ES-I3 (cell line): ENCODE measurements at regions not wholly inside any gene's neighbourhood (a gene's known extent, or its start where the extent isn't known, plus 50 kb on each side); places are given as distances from the start of the nearest gene placed in this dataset.

Experiments used
- H3K36me3 ChIP-seq: 2 replicates; pipeline ENCODE4 v1.6.1; 2013; ENCODE audit warnings: mild to moderate bottlenecking, low read length, control low read depth, moderate library complexity; ENCODE audit not compliant: insufficient read depth
- H3K4me1 ChIP-seq: 2 replicates; pipeline ENCODE4 v1.6.1; 2013; ENCODE audit warnings: mild to moderate bottlenecking, control low read depth, low read length; ENCODE audit not compliant: insufficient read depth
- H3K9ac ChIP-seq: 2 replicates; pipeline ENCODE4 v1.6.1; 2013; ENCODE audit warnings: low read depth, mild to moderate bottlenecking, low read length, moderate library complexity
- H3K9me3 ChIP-seq: 2 replicates; pipeline ENCODE4 v1.6.1; 2013; ENCODE audit warnings: mild to moderate bottlenecking, low read length, moderate library complexity; ENCODE audit not compliant: control insufficient read depth, insufficient read depth

DNA sequence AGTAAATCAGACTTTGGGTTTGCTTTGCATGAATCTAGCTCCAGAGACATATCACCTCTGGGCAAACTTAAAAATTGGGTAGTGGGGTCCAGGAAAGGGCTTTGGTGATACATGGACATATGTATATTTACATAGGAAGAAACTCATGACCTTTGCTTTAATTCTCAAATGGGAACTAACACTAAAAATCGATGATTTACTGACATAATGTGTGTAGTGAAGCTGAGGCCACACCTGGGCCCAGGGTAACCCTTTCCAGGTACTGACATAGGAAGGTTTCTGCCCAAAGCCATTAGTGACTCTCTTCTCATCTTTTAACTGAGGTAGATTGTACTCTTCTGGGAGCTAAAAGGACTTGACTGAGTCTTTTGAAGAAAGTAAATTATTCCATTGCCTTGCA, 411.2 kb upstream of the TBL1XR1 start:
- H3K36me3 ChIP-seq: no peaks in the 10 kb centered on the region
- H3K9ac ChIP-seq: no peak overlapping the region
- H3K4me1 ChIP-seq: peaks cover 39% of the 10 kb centered on the region
- no peaks in the 10 kb centered on the region for H3K9me3 ChIP-seq

DNA sequence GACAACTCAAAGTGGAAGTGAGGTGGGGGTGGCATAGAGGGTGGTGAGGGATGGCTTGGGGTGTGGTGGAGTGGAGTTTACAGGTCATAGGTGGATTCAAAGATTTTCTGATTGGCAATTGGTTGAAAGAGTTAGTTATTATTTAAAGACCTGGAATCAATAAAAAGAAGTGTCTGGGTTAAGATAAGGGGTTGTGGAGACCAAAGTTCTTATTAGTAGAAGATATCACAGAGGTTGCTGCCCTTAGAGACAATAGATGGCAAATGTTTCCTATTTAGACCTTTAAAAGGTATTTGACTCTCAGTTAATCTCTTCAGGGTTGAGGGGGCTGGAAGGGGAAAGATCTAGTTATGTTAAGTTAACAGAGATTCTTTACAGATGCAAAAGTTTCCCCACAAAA, 412.3 kb upstream of the TBL1XR1 start:
- no peak overlapping the region for H3K9ac ChIP-seq
- peaks cover 39% of the 10 kb centered on the region for H3K4me1 ChIP-seq
- no peaks in the 10 kb centered on the region; the same call in 1 of the 2 replicates for H3K9me3 ChIP-seq
- H3K36me3 ChIP-seq: no peaks in the 10 kb centered on the region

- no peak overlapping the region for H3K9ac ChIP-seq
- peaks cover 44% of the 10 kb centered on the region for H3K4me1 ChIP-seq
- no peaks in the 10 kb centered on the region for H3K36me3 ChIP-seq
- H3K9me3 ChIP-seq: no peaks in the 10 kb centered on the region; the same call in 1 of the 2 replicates
Observed at GRCh38 chr3:177610262-177610661, 413.0 kb upstream of the TBL1XR1 start.

DNA sequence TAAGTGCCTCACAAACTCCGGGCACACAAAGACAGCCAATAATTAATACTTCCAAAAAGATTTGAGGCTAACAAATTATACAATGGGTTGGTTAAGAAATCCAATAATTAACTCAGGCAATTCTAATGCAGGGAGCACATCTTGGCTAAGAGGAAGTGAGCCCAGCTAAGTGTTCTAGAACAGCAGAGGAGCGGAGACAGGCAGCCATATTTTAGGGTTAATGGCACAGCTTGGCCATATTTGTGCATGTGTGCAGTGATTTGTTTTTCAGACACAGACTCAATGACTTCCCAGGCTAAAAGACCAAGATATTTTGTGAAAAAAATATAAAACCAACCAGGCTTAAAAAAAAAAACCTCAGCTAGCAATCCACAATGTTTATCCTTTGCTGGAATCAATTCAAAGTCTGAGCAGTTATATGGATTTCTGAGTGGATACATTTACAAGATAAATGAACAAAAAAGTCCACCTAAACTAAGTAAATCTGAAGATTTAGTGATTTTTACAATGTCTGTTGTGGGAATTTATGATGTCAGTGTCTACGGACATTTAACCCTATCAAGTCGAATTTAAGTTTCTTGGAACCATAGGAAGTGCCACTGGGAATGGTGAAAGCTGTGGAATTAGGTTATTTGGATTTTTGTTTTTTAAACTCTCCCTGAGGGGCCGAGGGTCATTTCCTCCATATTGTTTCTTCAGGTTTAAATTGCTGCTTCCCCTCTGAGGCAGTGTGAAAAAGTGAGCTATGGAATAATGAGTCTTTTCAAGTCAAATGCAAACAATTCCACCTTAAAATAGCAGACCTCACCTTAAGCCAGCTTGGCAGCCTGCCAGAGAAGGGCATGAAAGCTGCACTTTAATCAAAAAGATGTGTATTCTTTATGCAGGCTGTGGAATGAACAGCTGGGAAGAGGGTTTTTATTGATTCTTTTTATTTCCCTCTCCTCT, 413.7 kb upstream of the TBL1XR1 start:
- no peaks in the 10 kb centered on the region for H3K36me3 ChIP-seq
- H3K4me1 ChIP-seq: peaks cover 44% of the 10 kb centered on the region
- H3K9me3 ChIP-seq: no peaks in the 10 kb centered on the region; the same call in 1 of the 2 replicates
- no peak overlapping the region for H3K9ac ChIP-seq

DNA sequence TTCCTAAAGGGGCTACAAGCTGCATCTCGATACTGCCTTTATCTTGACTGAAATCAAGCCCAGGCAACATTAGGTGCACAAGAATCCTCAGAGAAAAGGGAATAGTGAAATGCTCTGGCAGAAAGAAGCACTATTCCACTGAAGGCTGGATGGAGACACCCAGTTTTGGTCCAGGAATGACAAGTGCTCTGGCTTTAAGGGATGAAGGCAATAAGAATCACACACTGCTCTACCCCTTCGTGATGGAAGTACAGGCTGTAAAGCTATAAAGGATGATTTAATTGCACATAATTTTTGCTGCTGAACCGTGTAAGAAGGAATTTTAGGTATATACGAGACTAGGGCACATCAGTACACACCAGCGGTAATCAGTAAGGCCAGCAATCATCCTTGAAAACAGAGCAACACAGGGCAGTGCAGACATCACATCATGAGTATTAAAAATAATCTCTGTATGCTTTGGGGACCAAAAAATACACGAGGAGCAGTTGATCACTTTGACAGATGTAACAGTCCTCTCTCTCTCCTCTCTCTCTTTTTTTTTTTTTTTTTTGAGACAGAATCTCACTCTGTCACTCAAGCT, 414.6 kb upstream of the TBL1XR1 start:
- H3K36me3 ChIP-seq: no peaks in the 10 kb centered on the region
- peaks cover 41% of the 10 kb centered on the region for H3K4me1 ChIP-seq
- H3K9ac ChIP-seq: no peak overlapping the region
- H3K9me3 ChIP-seq: no peaks in the 10 kb centered on the region; the same call in 1 of the 2 replicates

- no peaks in the 10 kb centered on the region; the same call in 1 of the 2 replicates for H3K9me3 ChIP-seq
- peaks cover 27% of the 10 kb centered on the region for H3K4me1 ChIP-seq
- no peaks in the 10 kb centered on the region for H3K36me3 ChIP-seq
- no peak overlapping the region for H3K9ac ChIP-seq
Observed at GRCh38 chr3:177613901-177614300, 416.6 kb upstream of the TBL1XR1 start.

GRCh38 chr3:177615015-177615414, 417.7 kb upstream of the TBL1XR1 start:
- Histone ChIP-seq H3K36me3 (no peaks in the 10 kb centered on the region), H3K4me1 (peaks cover 27% of the 10 kb centered on the region), H3K9me3 (no peaks in the 10 kb centered on the region; the same call in 1 of the 2 replicates), H3K9ac (no peak overlapping the region)

DNA sequence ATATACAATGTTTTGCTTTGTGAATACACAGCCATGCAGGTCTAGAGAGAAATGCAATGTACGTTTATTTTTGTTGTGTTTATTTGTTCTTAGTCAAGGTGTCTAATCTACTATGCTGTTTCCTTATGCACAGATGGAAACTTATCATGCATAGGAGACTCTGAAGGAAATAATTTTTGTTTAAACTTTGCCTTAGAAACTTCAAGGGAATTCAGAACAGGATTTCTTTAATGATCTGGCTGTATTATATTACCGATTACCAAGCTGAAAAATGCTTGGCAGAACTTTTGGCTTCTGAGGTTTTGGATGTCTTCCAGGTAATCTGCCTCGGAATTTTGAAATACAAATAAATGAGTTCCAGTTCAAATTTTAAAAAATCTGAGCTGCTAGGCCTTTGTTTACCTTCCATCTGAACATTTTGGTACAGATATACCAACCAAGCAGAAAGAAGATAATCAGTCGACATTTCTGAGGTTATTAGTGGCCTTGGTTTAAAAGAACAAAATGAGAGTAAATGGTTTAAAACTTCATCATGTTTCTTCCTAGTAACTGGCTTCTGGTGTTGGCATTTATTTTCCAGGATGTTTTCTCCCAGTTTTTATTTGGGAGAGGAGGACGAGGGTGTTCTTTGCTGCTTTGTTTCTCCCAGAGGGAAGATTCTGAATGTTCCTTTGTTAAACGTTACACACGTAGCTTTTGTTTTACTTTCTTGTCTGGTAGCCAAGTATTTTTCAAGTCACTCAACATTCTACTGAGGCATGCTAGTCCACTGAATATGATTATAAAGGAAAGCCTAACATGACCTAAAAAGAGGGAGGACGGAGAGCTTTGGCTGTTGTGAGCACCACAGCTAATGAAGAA, 421.8 kb upstream of the TBL1XR1 start:
- H3K9me3 ChIP-seq: no peaks in the 10 kb centered on the region; the same call in 1 of the 2 replicates
- no peaks in the 10 kb centered on the region for H3K36me3 ChIP-seq
- H3K4me1 ChIP-seq: peaks cover 4% of the 10 kb centered on the region; the same call in 1 of the 2 replicates
- H3K9ac ChIP-seq: no peak overlapping the region

- peaks cover 2% of the 10 kb centered on the region; the same call in 1 of the 2 replicates for H3K4me1 ChIP-seq
- H3K9ac ChIP-seq: no peak overlapping the region
- H3K9me3 ChIP-seq: no peaks in the 10 kb centered on the region
- no peaks in the 10 kb centered on the region for H3K36me3 ChIP-seq
Observed at GRCh38 chr3:177620073-177620472, 422.8 kb upstream of the TBL1XR1 start.

GRCh38 chr3:177622520-177622919, 425.2 kb upstream of the TBL1XR1 start:
- H3K36me3 ChIP-seq: no peaks in the 10 kb centered on the region
- H3K9ac ChIP-seq: no peak overlapping the region
- peaks cover 3% of the 10 kb centered on the region; the same call in 1 of the 2 replicates for H3K9me3 ChIP-seq
- H3K4me1 ChIP-seq: no peaks in the 10 kb centered on the region; the same call in 1 of the 2 replicates

- Histone ChIP-seq H3K9ac (no peak overlapping the region), H3K36me3 (no peaks in the 10 kb centered on the region), H3K9me3 (peaks cover 3% of the 10 kb centered on the region; the same call in 1 of the 2 replicates), H3K4me1 (no peaks in the 10 kb centered on the region; the same call in 1 of the 2 replicates)
Observed at GRCh38 chr3:177622982-177623617, 425.8 kb upstream of the TBL1XR1 start.

GRCh38 chr3:177624528-177625495, 427.5 kb upstream of the TBL1XR1 start:
- H3K36me3 ChIP-seq: no peaks in the 10 kb centered on the region
- peaks cover 3% of the 10 kb centered on the region for H3K9me3 ChIP-seq
- no peaks in the 10 kb centered on the region for H3K4me1 ChIP-seq
- no peak overlapping the region for H3K9ac ChIP-seq

DNA sequence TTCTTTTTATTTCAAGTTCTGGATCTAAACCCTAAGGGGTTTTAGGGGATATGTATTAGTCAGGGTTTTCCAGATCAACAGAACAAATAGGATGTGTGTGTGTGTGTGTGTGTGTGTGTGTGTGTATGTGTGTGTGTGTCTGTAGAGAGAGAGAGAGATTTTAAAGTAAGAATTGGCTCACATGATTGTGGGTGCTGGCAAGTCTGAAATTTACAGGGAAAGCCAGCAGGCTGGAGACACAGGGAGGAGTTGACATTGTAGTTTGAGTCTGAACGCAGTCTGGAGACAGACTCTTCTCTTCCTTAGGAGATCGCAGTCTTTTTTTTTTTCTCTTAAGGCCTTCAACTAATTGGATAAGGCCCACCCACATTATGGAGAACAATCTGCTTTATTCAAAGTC, 428.8 kb upstream of the TBL1XR1 start:
- no peak overlapping the region for H3K9ac ChIP-seq
- no peaks in the 10 kb centered on the region for H3K4me1 ChIP-seq
- H3K36me3 ChIP-seq: no peaks in the 10 kb centered on the region
- peaks cover 3% of the 10 kb centered on the region for H3K9me3 ChIP-seq
